ENCODE measurements at regions not wholly inside any gene's neighbourhood (a gene's known extent, or its start where the extent isn't known, plus 50 kb on each side); places are given as distances from the start of the nearest gene placed in this dataset.

DNA sequence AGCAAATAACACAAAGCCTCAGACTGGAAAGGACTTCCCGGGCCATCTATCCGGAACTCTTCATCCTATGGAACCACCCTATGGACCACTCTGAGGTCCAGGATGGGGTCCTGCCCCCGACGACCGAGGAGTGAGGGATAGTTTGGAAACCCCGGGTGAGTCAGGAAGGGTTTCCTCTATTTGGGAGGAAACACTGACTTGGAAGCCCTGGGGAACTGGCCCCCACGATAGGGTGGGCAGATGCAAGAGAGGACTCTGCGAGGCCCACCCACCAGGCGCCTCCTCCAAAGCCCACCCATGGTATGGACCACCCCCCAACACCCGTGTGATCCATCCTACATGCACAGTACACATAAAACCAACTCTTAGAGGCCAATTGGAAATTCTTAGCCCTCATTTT lies 69.4 kb downstream of the CPN2 start:
- Mint-ChIP-seq H3K4me1 (no peaks in the 10 kb centered on the region), H3K4me3 (no peak overlapping the region), H3K27ac (no peak overlapping the region), H3K27me3 (peaks cover 73% of the 10 kb centered on the region), H3K9me3 (no peaks in the 10 kb centered on the region), H3K36me3 (no peaks in the 10 kb centered on the region)
- DNase-seq: peak; percentile 8
- CTCF ChIA-PET: no interaction called here

DNA sequence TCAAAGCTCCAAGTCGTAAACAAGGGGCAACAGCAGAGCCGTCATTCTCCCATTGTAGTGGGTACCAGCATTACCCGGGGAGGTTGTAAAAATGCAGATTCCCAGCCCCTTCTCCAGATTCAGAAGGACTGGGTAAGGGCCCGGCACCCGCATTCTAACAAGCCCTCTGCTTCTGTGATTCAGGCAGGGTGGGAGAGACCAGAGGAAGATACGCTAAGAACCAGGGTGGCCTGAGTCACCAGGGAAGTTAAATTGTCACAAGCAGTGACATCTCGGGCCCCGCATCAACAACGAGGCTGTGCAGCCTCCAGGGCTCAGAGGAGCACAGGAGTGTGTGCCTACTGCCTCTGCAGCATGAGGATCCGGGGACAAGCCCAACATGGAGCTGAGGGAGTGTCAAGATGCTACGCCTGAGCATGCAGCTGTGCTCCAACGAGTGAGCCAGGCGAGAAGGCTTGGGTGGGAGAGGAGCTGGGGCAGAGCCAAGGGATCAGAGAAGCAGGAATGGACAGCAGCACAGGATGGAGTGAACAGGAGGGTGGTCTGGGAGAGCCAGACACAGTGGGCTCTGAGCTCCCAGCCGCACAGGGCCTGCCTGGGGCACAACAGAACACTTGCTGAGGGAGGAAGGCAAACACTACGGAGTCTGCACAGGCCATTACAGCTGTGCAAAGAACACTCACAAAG lies 68.5 kb downstream of the CPN2 start:
- no peaks in the 10 kb centered on the region for H3K4me1 Mint-ChIP-seq
- H3K36me3 Mint-ChIP-seq: no peaks in the 10 kb centered on the region
- CTCF ChIA-PET: no interaction called here
- no peaks in the 10 kb centered on the region for H3K9me3 Mint-ChIP-seq
- H3K4me3 Mint-ChIP-seq: no peak overlapping the region
- H3K27me3 Mint-ChIP-seq: peaks cover 65% of the 10 kb centered on the region
- no peak overlapping the region for H3K27ac Mint-ChIP-seq
- peak; percentile 4 for DNase-seq

- CTCF ChIA-PET: no interaction called here
Observed at GRCh38 chr3:194283221-194284006, 67.7 kb downstream of the CPN2 start.

DNA sequence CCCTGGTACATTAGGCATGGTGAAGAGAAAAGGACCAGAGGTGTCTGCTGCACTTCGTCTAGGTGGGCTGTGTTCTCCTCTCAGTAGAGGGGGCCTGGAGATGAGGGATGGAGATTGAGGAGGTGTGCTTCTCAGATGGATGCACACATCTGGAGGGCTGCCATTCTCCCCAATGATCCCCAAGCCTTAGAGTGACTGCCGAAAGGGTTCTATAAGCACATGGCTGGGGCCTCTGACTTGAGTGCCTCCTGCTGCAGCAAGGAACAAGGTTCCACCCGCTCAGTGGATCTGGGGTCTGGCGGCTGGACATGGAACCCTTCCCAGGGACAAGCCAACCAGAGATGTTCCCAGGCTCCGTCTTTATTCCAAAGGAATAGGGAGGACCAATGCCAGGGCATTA lies 66.8 kb downstream of the CPN2 start:
- H3K4me1 Mint-ChIP-seq: no peaks in the 10 kb centered on the region
- no peaks in the 10 kb centered on the region for H3K9me3 Mint-ChIP-seq
- no peak for DNase-seq
- H3K4me3 Mint-ChIP-seq: no peak overlapping the region
- peaks cover 58% of the 10 kb centered on the region for H3K27me3 Mint-ChIP-seq
- H3K36me3 Mint-ChIP-seq: no peaks in the 10 kb centered on the region
- CTCF ChIA-PET: interaction anchor here (1.5 kb wide), 1 partner anchor 29 kb away, joined by 4 read pairs; no protein-coding TSS in a partner anchor
- H3K27ac Mint-ChIP-seq: no peak overlapping the region

More at GRCh38 chr3:194283221-194284006, 67.7 kb downstream of the CPN2 start:
- no peak for DNase-seq
- Mint-ChIP-seq H3K27me3 (peaks cover 64% of the 10 kb centered on the region), H3K9me3 (no peaks in the 10 kb centered on the region), H3K4me3 (no peak overlapping the region), H3K27ac (no peak overlapping the region), H3K36me3 (no peaks in the 10 kb centered on the region), H3K4me1 (no peaks in the 10 kb centered on the region)

- CTCF ChIA-PET: interaction anchor here (1.5 kb wide), 1 partner anchor 28 kb away, joined by 4 read pairs; no protein-coding TSS in a partner anchor
- DNase-seq: no peak
- peaks cover 49% of the 10 kb centered on the region for H3K27me3 Mint-ChIP-seq
Observed at GRCh38 chr3:194285024-194285849, 65.9 kb downstream of the CPN2 start.

GRCh38 chr3:194285850-194286197 lies 65.3 kb downstream of the CPN2 start:
- no peak for DNase-seq
- Mint-ChIP-seq H3K27me3 (peaks cover 46% of the 10 kb centered on the region), H3K4me1 (no peaks in the 10 kb centered on the region), H3K9me3 (peaks cover 3% of the 10 kb centered on the region), H3K36me3 (peaks cover 4% of the 10 kb centered on the region), H3K27ac (no peak overlapping the region), H3K4me3 (no peak overlapping the region)
- CTCF ChIA-PET: interaction anchor here (1.4 kb wide), 1 partner anchor 30 kb away, joined by 4 read pairs; no protein-coding TSS in a partner anchor

More at GRCh38 chr3:194285024-194285849, 65.9 kb downstream of the CPN2 start:
- Mint-ChIP-seq H3K36me3 (peaks cover 3% of the 10 kb centered on the region), H3K4me1 (no peaks in the 10 kb centered on the region), H3K27ac (no peak overlapping the region), H3K9me3 (peaks cover 3% of the 10 kb centered on the region), H3K4me3 (no peak overlapping the region)

- peaks cover 38% of the 10 kb centered on the region for H3K27me3 Mint-ChIP-seq
- H3K36me3 Mint-ChIP-seq: peaks cover 4% of the 10 kb centered on the region
- H3K9me3 Mint-ChIP-seq: peaks cover 5% of the 10 kb centered on the region
- DNase-seq: no peak
- H3K27ac Mint-ChIP-seq: no peak overlapping the region
- H3K4me3 Mint-ChIP-seq: no peak overlapping the region
- CTCF ChIA-PET: interaction anchor here (1.1 to 1.4 kb wide), 2 partner anchors 11 to 29 kb away, joined by 3 to 4 read pairs; no protein-coding TSS in a partner anchor
- no peaks in the 10 kb centered on the region for H3K4me1 Mint-ChIP-seq
Observed at GRCh38 chr3:194286375-194287146, 64.6 kb downstream of the CPN2 start.

DNA sequence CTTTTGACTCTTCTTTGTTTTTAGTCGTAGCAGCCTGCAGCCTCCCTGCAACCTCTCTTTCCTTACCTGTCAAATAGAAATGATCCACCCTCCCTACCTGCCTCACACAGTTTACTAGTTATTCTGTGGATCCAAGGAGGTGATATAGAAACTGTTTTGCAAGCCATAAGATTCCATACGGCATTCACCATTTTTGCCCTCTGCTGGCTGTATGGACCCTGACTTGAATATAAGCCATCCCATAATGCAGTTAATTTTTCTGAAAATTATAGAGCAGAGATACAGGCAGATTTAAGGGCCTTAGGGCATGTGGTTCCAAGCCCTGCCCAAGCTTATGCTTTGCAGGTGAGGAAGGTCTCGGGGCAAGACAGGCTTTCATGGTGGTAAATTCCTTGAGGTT lies 63.8 kb downstream of the CPN2 start:
- Mint-ChIP-seq H3K27me3 (peaks cover 30% of the 10 kb centered on the region), H3K4me1 (no peaks in the 10 kb centered on the region), H3K9me3 (peaks cover 8% of the 10 kb centered on the region), H3K4me3 (no peak overlapping the region), H3K27ac (no peak overlapping the region), H3K36me3 (peaks cover 5% of the 10 kb centered on the region)
- DNase-seq: no peak
- CTCF ChIA-PET: interaction anchor here (1.1 to 1.4 kb wide), 2 partner anchors 10 to 28 kb away, joined by 3 to 4 read pairs; no protein-coding TSS in a partner anchor

- H3K4me1 Mint-ChIP-seq: no peaks in the 10 kb centered on the region
- H3K4me3 Mint-ChIP-seq: no peak overlapping the region
- peaks cover 9% of the 10 kb centered on the region for H3K9me3 Mint-ChIP-seq
- H3K27ac Mint-ChIP-seq: no peak overlapping the region
- CTCF ChIA-PET: no interaction called here
- H3K27me3 Mint-ChIP-seq: peaks cover 27% of the 10 kb centered on the region
- H3K36me3 Mint-ChIP-seq: peaks cover 5% of the 10 kb centered on the region
- DNase-seq: no peak
Observed at GRCh38 chr3:194287977-194288706, 63.0 kb downstream of the CPN2 start.

All from activated naive CD4-positive, alpha-beta T cell treated with anti-CD3 and anti-CD28 coated beads, Interleukin-2, amount 10 ng/mL, durations not matched to agents 7 days and 5 days (primary cell).